Vagina (tissue), 2 donors: ENCODE measurements at regions not wholly inside any gene's neighbourhood (a gene's known extent, or its start where the extent isn't known, plus 50 kb on each side); places are given as distances from the start of the nearest gene placed in this dataset.

Experiments used
- POLR2A ChIP-seq, 2 donors: fragments of 450-650 bp; IDR thresholded peaks; one replicate each; pipeline ENCODE4 v1.6.1; 2017; ENCODE audit warnings: antibody characterized with exemption in 2 of 2, mild to moderate bottlenecking in 2 of 2, moderate library complexity in 2 of 2
- POLR2AphosphoS5 ChIP-seq, 2 donors: sonication (generic); formaldehyde crosslinking; IDR thresholded peaks; one replicate each; pipeline ENCODE4 v1.9.0; 2017; ENCODE audit warnings: antibody characterized with exemption in 2 of 2, mild to moderate bottlenecking in 2 of 2, low read depth in 1 of 2; ENCODE audit not compliant: insufficient read depth in 1 of 2
- TF ChIP-seq, protein P1 (sequence below), 3 experiments: fragments of 450-650 bp in 2 of 3; fragments of 200-600 bp in 1 of 3; sonication (generic) in 1 of 3; IDR thresholded peaks; one replicate each; pipeline ENCODE4 v1.5.1; 2017 to 2019; ENCODE audit warnings: antibody characterized with exemption in 3 of 3, mild to moderate bottlenecking in 2 of 3, moderate library complexity in 2 of 3

DNA sequence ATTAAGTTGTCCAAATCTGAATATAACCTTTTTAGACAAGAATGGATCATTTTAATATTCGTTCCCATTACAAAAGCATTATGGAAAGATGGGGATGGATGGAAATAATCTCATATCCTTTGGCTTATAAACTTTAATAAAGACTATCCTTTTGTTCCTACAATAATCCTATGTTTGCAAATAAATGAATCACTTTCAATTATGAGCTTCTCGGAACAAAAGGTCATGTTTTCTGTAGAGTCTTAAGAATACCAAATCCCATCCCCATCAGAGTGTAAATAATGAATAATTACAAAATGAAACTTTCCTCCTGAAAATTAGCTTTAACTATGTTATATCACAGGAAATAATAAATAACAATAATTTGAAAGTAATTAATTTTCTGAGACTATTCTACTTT is 329.7 kb downstream of the NR2F1-AS1 start:
- TF ChIP-seq POLR2A (IDR thresholded peaks at IDR 0.05) (no peak), POLR2AphosphoS5 (IDR thresholded peaks at IDR 0.05; ENCODE audit: insufficient read depth in 1 of 2, low read depth in 1 of 2) (no peak)
- TF ChIP-seq, protein P1, sequence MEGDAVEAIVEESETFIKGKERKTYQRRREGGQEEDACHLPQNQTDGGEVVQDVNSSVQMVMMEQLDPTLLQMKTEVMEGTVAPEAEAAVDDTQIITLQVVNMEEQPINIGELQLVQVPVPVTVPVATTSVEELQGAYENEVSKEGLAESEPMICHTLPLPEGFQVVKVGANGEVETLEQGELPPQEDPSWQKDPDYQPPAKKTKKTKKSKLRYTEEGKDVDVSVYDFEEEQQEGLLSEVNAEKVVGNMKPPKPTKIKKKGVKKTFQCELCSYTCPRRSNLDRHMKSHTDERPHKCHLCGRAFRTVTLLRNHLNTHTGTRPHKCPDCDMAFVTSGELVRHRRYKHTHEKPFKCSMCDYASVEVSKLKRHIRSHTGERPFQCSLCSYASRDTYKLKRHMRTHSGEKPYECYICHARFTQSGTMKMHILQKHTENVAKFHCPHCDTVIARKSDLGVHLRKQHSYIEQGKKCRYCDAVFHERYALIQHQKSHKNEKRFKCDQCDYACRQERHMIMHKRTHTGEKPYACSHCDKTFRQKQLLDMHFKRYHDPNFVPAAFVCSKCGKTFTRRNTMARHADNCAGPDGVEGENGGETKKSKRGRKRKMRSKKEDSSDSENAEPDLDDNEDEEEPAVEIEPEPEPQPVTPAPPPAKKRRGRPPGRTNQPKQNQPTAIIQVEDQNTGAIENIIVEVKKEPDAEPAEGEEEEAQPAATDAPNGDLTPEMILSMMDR (IDR thresholded peaks at IDR 0.05) = no peak
